HG03432 (cell line): ENCODE measurements at regions not wholly inside any gene's neighbourhood (a gene's known extent, or its start where the extent isn't known, plus 50 kb on each side); places are given as distances from the start of the nearest gene placed in this dataset.
A peak's percentile ranks its signal among the peaks of the same experiment; 100 is the strongest.
"Not testable (repeated sequence)": the region's sequence is repeated elsewhere in the genome, so short reads cannot be mapped to it uniquely, and the experiment has no call there.

Experiments
- ATAC-seq: cut with Tn5 transposase; IDR thresholded peaks from one replicate; pipeline ENCODE4 v1.9.1; 2021; ENCODE audit warnings: mild to moderate bottlenecking, moderate library complexity; ENCODE audit not compliant: unreplicated experiment

DNA sequence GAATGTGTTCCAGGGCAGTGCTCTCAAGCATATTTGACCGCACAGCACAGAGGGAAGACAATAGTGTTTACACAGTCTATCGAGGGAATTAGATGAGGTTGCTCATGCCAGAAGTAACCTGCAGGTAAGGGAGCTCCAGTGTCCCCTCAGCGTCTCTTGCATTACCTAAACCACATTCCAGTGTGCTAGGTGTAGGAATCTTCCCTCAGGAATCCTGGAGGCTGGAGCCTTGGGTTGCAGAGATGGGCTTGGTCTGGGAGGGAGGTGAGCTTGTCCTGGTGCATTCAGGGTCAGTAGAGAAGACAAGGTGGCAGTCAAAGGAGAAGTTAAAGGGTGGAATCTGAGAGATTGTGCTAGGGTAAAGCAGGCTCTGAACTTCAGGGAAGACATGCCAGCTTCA is 56.3 kb downstream of the SOX14 start:
- no peak for ATAC-seq

- ATAC-seq = no peak
These were observed 71.0 kb downstream of the SOX14 start for GRCh38 chr3:137835096-137835495.

DNA sequence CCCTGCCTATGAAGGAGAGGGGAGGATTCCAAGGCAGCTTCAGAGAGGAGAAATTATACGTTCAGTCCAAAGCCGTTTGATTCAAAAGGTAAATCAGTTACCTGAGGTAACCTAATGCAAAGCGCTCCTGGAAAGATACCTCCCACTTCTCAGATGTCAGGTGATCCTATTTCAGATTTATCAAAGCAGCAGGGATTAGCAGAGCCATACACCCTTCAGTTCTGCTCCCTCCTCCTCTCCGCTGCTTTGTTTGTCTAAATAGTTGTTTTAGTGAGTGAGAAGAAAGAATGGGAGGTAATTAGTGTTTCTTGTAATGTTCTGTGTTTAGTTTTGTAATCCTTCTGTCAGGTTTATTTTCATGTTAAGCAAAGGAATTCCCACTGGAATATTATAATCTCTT is 81.1 kb downstream of the SOX14 start:
- ATAC-seq = no peak

DNA sequence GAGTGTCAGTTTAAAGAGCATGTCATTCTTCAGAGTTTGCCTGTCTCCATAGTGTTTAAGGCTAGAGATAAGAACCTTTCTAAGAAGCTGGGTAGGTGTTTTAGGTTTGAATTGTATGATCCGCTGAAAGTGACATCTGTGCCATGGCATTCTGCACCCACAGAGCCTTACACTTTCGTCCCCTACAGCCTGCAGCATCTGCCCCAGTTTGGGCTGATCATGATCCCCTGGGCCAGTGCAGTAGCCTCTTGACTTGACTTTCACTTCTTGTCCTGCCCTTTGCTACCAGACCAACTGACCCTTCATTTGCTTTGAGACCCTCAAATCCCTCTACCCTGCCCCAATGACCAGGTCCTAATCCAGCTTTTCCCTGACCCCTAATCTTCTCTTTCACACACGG is 81.6 kb downstream of the SOX14 start:
- no peak for ATAC-seq

- no peak for ATAC-seq
These were observed 88.3 kb downstream of the SOX14 start for GRCh38 chr3:137852391-137852830.

- no peak for ATAC-seq
These were observed 90.6 kb downstream of the SOX14 start for GRCh38 chr3:137854533-137855261.

- ATAC-seq = no peak
These were observed 101.9 kb downstream of the SOX14 start for GRCh38 chr3:137866001-137866400.

- no peak for ATAC-seq
These were observed 102.8 kb downstream of the SOX14 start for GRCh38 chr3:137866933-137867332.

DNA sequence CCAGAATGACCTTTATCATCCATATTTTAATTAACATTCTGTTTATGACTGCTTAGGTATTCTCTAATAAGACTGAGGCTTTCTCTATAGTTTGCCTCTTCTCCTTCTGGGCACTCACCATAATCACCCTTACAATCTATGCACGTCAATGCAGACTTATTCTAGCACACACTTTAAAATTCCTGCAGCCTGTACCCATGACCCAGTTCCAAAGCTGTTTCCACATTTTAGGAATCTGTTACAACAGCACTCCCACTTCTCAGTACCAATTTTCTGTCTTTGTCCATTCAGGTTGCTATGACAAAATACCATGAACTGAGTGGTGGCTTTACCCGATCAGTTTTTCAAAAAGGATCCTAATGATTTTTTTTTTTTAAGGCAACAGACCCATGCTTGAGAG is 103.5 kb downstream of the SOX14 start:
- ATAC-seq = no peak

GRCh38 chr3:137869022-137869421 is 104.9 kb downstream of the SOX14 start:
- ATAC-seq = no peak

DNA sequence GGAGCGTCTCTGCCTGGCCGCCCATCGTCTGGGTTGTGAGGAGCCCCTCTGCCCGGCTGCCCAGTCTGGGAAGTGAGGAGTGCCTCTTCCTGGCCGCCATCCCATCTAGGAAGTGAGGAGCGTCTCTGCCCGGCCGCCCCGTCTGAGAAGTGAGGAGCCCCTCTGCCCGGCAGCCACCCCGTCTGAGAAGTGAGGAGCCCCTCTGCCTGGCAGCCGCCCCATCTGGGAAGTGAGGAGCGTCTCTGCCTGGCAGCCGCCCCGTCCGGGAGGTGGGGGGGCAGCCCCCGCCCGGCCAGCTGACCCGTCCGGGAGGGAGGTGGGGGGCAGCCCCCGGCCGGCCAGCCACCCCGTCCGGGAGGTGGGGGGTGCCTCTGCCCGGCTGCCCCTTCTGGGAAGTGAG is 108.5 kb downstream of the SOX14 start:
- ATAC-seq = not testable (repeated sequence)

- ATAC-seq = not testable (repeated sequence)
These were observed 113.1 kb upstream of the CLDN18 start for GRCh38 chr3:137896842-137897241.

DNA sequence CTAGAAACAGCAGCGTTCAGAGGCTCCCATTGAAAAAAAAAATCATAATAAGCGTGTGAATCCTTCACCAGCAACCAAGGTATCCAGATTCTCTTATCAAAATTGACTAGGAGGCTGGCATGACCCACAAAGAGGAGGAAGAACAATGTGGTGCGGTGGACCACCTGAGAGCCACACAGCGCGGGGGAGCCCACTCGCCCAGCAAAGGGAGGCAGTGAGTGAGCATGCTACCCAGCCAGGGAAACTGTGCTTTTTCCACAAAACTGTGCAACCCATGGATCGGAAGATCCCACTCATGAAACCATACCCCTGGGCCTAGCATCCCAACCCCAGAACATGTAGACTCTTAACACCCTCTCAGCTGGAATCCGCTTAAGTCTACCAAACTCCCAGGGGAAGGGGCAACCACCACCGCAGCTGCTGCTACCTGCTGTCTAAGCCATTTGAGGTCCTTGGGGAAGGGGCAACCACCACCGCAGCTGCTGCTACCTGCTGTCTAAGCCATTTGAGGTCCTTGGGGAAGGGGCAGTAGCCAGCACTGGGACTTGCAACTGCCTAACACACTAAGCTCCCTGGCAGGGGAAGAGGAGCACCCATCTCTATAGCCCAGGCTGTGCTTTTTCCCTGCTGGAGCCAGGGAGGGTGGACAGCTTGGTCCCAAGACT is 102.8 kb upstream of the CLDN18 start:
- ATAC-seq = no peak

DNA sequence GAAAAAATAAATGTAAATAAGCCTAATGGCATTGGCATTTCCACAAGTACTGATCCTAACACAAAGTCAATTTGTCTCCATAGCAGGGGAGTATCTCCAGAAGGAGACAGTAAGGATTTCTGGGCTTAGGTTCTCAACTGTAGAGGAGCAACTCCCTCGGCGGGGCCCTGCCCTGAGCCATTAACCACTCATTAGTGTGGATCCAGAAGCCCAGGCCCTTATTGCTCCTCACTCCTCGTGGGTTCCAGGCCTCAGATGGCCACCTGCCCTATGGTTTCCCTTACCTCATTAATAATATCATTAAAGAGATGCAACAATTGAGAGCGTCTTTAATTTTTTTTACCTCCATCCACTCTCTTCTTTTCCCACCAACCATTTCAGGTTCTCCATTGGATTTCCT is 85.3 kb upstream of the CLDN18 start:
- no peak for ATAC-seq

GRCh38 chr3:137925080-137925479 is 84.9 kb upstream of the CLDN18 start:
- ATAC-seq = no peak

GRCh38 chr3:137926991-137927390 is 83.0 kb upstream of the CLDN18 start:
- ATAC-seq = no peak

GRCh38 chr3:137930976-137931375 is 79.0 kb upstream of the CLDN18 start:
- ATAC-seq = no peak

GRCh38 chr3:137938876-137939275 is 71.1 kb upstream of the CLDN18 start:
- no peak for ATAC-seq

DNA sequence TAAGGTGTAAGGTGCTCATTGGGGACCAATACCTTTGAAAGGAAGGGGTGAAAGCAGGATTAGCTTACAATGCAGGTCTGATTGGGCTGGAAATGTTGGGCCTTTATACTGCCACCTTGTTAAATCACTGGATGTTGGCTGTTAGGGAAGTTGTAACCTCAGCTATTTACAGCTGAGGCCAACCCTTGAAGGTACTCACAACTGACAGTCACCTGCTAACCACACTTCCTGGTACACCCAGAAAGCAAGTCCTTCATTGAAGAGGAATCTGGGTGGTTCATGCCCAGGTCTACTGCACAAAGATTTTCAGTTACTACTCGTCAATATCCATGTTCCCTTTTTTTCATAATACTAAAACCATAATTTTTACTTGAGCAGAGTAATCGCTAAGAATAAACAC is 65.4 kb upstream of the CLDN18 start:
- no peak for ATAC-seq

DNA sequence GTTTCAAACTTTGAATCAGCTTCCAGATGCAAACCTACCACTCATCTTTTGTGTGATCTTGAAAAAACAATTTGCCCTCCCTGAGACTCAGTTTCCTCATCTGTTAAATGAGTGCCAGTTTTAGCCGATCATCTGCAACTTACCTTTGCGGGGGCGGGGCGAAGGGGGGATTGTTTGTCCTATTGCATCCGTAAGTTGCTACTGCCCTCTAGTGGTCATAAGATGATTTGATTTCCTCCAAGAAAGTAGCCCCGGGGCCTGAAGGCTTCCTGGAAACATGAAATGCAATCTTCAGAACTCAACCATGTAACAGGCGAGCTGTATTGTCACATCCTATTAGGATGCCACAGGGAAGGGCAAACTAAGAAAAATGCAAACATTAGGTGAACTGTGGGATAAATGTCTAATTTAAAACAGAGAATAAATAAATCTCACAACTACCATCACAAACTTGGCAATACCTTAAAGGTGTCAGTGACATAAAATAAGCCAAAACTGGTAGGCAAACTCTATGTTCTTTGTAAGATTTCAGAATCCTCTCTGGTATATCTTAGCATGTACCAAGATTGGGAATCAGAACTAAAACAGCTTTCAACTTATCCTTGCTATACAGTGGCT is 63.5 kb upstream of the CLDN18 start:
- peak; percentile 60 for ATAC-seq

DNA sequence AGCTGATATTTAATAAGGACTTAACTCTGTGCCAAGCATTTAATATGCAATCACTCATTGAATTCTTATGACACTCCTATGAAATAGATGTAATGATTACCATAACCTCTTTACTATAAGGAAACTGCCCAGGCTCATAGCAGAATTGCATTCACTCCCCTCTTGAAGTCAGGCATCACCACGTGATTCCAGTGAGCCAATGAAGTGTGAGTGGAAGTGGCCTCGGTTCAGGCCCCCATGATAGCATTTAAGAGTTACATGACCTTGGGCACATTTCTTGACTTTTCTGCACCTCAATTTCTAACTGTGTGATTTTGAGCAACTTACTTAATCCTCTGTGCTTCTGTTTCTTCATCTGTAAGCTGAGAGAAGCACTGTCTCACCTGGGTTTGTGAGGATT is 62.8 kb upstream of the CLDN18 start:
- no peak for ATAC-seq

DNA sequence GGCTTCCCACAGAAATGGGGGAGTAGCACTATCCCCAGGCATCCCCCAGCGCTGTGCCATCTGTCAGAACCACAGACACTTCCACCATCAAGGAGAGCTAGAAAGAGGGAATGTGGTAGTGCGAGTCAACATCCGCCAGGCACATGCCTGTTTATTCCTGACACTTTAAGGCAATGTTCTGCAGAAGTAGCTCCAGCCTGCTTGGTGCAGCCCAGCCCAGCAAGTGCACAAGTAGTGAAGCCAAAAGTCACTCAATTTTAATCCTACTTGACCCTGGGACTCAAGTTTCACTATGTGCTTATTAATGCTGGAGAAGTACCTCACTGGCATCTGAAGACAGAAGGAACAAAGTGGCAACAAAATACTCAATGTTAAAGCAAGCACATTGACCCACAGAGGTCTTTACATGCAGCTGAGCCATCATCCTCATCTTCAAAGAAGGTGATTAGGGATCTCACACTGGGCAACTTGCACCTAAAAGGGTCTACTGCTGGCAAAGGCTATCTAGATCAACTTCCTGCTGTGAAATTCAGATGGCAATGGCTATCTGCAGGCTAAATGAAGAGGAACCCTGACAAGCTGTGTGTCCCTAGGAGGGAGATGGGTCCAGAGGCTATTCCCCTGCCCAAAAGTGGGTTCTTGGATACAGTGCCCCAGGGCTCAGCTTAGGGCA is 61.4 kb upstream of the CLDN18 start:
- no peak for ATAC-seq
